Glutamatergic neuron (in vitro differentiated cells): ENCODE measurements at regions not wholly inside any gene's neighbourhood (a gene's known extent, or its start where the extent isn't known, plus 50 kb on each side); places are given as distances from the start of the nearest gene placed in this dataset.
A peak's percentile ranks its signal among the peaks of the same experiment; 100 is the strongest.

Experiments used
- DNase-seq: peaks from one replicate; pipeline ENCODE4 v3.0.0; 2022
- H3K27ac Mint-ChIP-seq: one replicate; pipeline ENCODE4 v1.8.0; 2020; ENCODE audit warnings: mild to moderate bottlenecking, mixed read lengths, inconsistent platforms; ENCODE audit not compliant: unreplicated experiment
- H3K27me3 Mint-ChIP-seq: one replicate; pipeline ENCODE4 v1.8.0; 2020; ENCODE audit warnings: mild to moderate bottlenecking, moderate library complexity, mixed read lengths, inconsistent platforms; ENCODE audit not compliant: unreplicated experiment
- H3K36me3 Mint-ChIP-seq: one replicate; pipeline ENCODE4 v1.8.0; 2020; ENCODE audit warnings: mild to moderate bottlenecking, mixed read lengths, inconsistent platforms; ENCODE audit not compliant: unreplicated experiment
- H3K4me1 Mint-ChIP-seq: one replicate; pipeline ENCODE4 v1.8.0; 2020; ENCODE audit warnings: mild to moderate bottlenecking, low read depth, mixed read lengths, inconsistent platforms; ENCODE audit not compliant: unreplicated experiment
- H3K4me3 Mint-ChIP-seq: one replicate; pipeline ENCODE4 v1.8.0; 2020; ENCODE audit warnings: mild to moderate bottlenecking, mixed read lengths, inconsistent platforms; ENCODE audit not compliant: unreplicated experiment
- H3K9me3 Mint-ChIP-seq: one replicate; pipeline ENCODE4 v1.8.0; 2020; ENCODE audit warnings: mild to moderate bottlenecking, moderate library complexity, mixed read lengths, inconsistent platforms; ENCODE audit not compliant: unreplicated experiment
- TF ChIP-seq, protein P1 (sequence below): fragments of 200-600 bp; sonication (generic); IDR thresholded peaks from one replicate; pipeline ENCODE4 v1.5.0; 2021; ENCODE audit not compliant: partially characterized antibody, unreplicated experiment

DNA sequence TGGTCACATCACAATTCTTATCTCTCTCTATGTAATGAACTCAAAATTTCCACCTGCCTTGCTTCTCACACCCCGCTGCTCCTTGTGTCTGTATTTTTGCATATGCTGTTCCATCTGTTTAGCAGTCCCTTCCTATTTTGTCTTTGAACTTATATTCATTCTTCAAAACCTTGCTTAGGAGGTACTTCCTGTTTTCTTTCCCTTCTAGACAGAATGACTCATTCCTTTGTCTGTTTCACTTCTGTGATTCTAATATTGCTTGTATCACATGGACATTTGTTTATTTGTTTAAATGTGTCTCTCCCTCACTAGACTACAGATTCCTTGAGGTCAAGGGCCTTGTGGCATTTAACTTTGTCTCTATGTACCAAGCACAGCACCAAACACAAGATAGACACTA is 424.2 kb downstream of the ETNK1 start:
- Mint-ChIP-seq H3K36me3 (no peaks in the 10 kb centered on the region), H3K4me1 (no peaks in the 10 kb centered on the region), H3K4me3 (no peak overlapping the region), H3K27ac (no peak overlapping the region), H3K9me3 (peaks cover 1% of the 10 kb centered on the region), H3K27me3 (no peaks in the 10 kb centered on the region)
- no peak for DNase-seq
- TF ChIP-seq, protein P1, sequence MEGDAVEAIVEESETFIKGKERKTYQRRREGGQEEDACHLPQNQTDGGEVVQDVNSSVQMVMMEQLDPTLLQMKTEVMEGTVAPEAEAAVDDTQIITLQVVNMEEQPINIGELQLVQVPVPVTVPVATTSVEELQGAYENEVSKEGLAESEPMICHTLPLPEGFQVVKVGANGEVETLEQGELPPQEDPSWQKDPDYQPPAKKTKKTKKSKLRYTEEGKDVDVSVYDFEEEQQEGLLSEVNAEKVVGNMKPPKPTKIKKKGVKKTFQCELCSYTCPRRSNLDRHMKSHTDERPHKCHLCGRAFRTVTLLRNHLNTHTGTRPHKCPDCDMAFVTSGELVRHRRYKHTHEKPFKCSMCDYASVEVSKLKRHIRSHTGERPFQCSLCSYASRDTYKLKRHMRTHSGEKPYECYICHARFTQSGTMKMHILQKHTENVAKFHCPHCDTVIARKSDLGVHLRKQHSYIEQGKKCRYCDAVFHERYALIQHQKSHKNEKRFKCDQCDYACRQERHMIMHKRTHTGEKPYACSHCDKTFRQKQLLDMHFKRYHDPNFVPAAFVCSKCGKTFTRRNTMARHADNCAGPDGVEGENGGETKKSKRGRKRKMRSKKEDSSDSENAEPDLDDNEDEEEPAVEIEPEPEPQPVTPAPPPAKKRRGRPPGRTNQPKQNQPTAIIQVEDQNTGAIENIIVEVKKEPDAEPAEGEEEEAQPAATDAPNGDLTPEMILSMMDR = no peak

DNA sequence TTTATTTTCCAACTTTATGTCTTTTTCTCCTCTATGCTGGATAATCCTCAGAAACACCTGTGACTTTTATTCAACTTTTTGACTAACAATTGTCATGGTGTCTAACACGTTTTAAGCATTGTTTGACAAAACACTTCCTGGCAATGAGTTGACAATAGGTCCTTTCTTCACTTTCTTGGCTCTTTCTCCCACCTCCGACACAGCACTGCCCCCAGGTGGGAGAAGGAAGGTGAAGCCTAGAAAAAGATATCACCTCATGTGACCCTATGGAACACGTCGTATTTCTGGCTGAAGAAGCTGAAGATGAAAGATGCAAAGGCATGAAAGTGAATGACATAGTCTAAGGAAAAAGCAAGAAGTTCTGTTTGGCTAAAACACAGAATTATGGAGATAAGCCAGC is 430.0 kb downstream of the ETNK1 start:
- Mint-ChIP-seq H3K27me3 (no peaks in the 10 kb centered on the region), H3K4me1 (no peaks in the 10 kb centered on the region), H3K9me3 (no peaks in the 10 kb centered on the region), H3K36me3 (no peaks in the 10 kb centered on the region), H3K27ac (no peak overlapping the region), H3K4me3 (no peak overlapping the region)
- peak; percentile 51 for DNase-seq
- TF ChIP-seq, protein P1 = peak; percentile 33

DNA sequence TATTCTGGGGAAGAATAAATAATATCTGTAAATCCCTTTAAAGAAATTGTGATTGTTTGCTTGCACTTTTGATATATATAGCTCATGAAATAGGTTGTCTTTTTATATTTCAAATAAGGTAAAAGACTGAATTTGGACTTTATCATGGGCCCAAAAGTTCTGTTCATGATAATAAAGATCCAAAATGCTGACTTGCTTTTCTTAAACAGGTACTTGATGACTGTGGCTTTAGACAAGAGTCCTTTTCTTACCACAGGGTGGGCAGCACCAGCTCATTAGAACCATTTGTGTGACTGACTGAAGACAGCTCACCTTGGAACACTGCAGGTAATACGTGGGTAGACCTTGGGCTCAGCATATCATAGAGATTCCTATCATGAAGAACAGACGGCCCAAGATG is 432.6 kb downstream of the ETNK1 start:
- Mint-ChIP-seq H3K36me3 (no peaks in the 10 kb centered on the region), H3K27me3 (no peaks in the 10 kb centered on the region), H3K27ac (no peak overlapping the region), H3K4me3 (no peak overlapping the region), H3K9me3 (no peaks in the 10 kb centered on the region), H3K4me1 (no peaks in the 10 kb centered on the region)
- TF ChIP-seq, protein P1 = no peak
- DNase-seq = no peak

DNA sequence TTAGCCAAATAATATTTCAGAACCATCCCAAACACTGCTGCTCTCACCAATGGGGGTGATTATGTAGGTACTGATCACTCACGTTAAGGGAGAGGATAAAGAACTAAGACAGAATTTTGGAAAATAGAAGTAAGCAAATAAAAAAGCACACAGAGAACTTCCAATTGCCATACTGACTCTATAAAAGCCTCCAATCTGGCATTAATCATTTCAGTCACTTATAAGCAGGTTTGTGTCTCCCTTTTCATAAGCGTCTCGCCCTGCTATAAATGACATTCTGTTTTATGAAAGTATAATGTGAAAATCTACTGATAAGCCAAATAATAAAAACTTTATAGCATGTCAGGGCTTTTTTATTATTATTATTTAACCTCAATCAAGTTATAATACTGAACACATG is 435.2 kb downstream of the ETNK1 start:
- no peak overlapping the region for H3K4me3 Mint-ChIP-seq
- TF ChIP-seq, protein P1 = no peak
- H3K9me3 Mint-ChIP-seq = no peaks in the 10 kb centered on the region
- DNase-seq = no peak
- no peaks in the 10 kb centered on the region for H3K27me3 Mint-ChIP-seq
- H3K4me1 Mint-ChIP-seq = no peaks in the 10 kb centered on the region
- no peak overlapping the region for H3K27ac Mint-ChIP-seq
- H3K36me3 Mint-ChIP-seq = no peaks in the 10 kb centered on the region

DNA sequence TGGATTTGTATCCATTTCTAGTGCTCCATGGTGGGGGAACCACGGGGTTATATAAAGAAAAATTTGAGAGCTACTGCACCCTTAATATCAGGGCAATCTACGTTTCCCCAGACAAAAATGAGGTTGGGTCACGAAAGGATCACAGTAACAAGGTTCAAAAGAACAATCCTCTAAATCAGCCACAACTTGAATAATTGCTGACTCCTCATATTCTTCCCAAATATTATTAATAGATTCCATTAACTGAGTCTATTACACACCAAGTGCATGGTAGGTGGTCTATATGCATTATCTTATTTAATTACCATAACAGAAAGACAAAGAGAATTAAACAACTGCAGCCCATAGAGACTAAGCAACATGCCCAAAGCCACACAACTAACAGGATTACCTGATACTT is 438.2 kb downstream of the ETNK1 start:
- no peak overlapping the region for H3K27ac Mint-ChIP-seq

More for the DNA sequence above, 438.2 kb downstream of the ETNK1 start:
- H3K4me3 Mint-ChIP-seq = no peak overlapping the region
- no peaks in the 10 kb centered on the region for H3K36me3 Mint-ChIP-seq
- H3K4me1 Mint-ChIP-seq = no peaks in the 10 kb centered on the region
- no peak for DNase-seq
- no peaks in the 10 kb centered on the region for H3K9me3 Mint-ChIP-seq
- H3K27me3 Mint-ChIP-seq = no peaks in the 10 kb centered on the region
- TF ChIP-seq, protein P1 = no peak
